GM19438 (cell line): ENCODE measurements at regions not wholly inside any gene's neighbourhood (a gene's known extent, or its start where the extent isn't known, plus 50 kb on each side); places are given as distances from the start of the nearest gene placed in this dataset.
"Not testable (repeated sequence)": the region's sequence is repeated elsewhere in the genome, so short reads cannot be mapped to it uniquely, and the experiment has no call there.

Experiments used
- ATAC-seq: cut with Tn5 transposase; IDR thresholded peaks from one replicate; pipeline ENCODE4 v1.9.1; 2021; ENCODE audit warnings: low read depth; ENCODE audit not compliant: unreplicated experiment

DNA sequence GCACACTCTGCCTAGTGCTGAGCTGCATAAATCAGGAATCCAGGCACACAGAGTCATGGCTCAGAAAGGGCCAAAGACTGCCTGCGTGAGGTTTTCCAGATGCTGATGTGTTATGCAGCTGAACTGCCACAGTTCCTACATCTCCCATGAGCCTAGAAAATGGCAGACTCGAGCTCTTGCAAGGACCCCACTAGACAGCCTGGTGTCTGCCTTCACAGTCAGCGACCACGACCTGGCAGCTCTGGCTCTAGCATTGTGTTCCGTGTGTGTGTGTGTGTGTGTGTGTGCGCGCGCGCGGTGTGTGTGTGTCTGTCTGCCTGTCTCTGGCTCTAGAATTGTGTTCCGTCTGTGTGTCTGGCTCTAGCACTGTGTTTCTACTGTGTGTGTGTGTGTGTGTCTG lies 203.6 kb upstream of the AGTR2 start:
- ATAC-seq: no peak

DNA sequence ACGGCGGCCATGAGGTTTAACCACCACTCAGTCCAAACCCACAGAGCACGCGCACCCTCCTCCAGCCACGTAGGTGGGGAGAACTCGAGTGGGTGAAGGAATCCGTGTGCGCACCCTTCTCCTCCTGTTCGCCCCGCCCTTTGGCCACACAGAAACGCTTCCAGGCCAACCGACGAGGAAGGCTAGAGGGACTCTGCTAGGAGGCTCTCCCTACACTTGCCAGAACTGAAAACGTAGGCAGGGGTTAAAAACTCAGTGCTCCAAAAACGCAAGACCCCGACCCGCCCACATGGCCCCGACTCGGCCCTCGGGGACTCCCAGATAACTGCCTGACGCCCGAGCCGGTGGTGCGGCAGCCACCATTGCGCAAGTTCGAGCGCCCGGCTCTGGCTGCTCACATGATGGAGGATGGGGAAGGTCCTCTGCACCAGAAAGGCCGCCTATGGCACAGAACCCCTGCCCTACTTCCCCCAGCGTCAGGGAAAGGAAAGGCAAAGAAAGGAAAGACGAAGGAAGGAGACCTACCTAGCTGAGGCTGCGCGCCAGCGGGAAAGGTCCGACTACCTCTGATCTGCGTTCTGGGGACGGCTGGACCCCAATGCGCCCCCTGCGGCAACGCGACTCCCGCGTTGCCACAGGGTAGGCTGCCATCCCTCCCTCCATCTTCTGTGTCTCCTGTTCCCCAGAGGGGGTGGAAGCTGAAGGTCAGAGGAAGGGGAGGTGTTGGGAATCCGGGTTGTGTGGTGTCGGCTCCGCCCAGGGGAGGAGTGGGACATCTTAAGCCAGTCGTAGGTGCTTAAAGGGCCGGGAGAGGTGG lies 201.9 kb upstream of the AGTR2 start:
- peak; percentile 69 for ATAC-seq

DNA sequence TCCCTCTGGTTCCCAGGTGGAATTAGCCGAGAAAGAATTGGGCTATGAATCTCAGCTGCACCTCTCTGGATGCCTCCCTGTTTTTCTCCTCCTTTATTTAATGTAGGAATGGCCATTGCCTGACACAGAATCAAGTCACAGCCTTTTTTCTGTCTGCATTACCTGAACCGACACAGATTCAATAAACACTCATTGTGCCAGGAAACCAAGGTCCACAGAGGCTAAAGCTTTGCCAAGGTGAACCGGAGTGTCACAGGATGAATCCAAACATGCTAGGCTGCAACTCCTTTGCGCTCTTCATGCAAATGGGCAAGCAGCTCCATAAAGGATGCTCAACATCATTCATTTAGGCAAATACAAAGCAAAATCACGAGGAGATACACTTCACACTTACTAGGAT lies 199.8 kb upstream of the AGTR2 start:
- ATAC-seq: no peak

GRCh38 chrX:115972717-115973116 lies 197.8 kb upstream of the AGTR2 start:
- no peak for ATAC-seq

DNA sequence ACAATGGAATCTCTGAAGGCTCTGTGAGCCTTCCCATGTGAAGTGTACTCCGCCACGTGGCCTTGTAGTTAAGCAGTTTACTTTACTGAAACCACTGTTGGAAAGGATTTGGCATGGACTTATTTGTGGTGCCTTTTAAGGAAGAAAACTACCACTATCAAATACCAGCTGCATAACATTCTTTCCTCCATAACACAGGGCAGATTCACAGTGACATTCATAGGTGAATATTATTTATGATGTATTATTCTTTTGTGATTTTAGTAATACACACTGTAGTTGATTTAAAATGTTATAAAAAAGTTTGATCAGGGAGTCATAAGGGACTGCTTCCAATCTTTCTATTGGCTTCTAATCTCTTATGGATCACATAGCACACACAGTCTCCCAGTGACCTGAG lies 192.5 kb upstream of the AGTR2 start:
- ATAC-seq: no peak

GRCh38 chrX:115983148-115983547 lies 187.4 kb upstream of the AGTR2 start:
- ATAC-seq: not testable (repeated sequence)

- ATAC-seq: not testable (repeated sequence)
Measured at GRCh38 chrX:115987464-115987863, 183.1 kb upstream of the AGTR2 start.

DNA sequence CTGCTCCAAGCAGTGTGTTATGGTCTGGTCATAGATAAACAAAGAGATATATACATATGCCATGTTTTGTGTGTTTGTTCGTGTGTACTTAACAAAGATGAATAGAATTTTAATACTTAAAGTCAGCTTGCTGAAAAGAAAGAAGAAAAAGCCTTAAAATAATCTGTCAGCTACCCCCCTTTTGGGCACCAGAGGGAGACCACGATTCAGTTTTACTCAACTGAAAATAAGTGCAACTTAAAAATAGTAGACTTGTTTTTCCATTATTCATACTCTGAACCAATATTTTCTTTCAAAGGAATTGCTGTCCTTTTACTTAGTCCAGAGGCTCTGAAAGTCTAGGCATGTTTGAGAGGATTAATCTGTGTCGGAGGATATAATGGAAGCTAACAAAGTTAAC lies 181.7 kb upstream of the AGTR2 start:
- ATAC-seq: no peak

DNA sequence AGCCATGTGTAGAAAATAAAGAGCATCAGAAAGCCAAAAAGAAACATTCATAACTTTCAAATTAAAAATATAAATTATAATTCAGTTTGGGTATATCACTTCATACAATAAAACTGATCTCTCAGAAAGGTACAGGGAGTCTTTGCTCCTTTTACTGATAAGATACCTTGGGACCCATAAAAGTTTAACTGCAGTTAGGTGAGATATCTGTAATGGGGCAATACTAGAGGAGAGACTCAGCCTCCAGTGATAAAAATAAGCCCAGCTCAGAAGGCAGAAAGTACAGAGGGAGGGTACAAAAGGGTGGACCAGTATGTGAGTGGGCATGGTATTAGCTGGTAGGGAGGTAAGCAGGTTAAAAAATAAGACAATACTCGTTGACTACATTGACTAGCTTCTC lies 180.9 kb upstream of the AGTR2 start:
- ATAC-seq: no peak

DNA sequence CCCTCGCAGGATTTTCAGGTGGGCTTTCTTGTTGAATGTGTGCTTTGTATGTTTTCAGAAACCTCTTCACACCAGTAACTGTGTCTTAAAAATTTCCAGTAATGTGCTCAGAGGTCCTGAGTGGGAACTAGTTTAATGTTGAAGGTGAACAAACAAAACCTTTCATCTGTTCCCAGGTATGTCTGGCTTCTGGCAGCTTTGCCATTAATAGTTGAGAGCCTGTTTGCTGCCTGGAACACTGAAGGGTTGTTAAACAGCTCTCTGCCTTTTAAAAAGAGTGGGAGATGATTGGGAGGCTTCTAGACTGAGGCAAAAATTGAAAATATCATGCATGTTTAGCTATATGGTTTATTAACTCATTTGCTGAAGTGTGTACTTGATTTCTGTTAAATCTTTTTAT lies 161.2 kb upstream of the AGTR2 start:
- ATAC-seq: peak; percentile 1

DNA sequence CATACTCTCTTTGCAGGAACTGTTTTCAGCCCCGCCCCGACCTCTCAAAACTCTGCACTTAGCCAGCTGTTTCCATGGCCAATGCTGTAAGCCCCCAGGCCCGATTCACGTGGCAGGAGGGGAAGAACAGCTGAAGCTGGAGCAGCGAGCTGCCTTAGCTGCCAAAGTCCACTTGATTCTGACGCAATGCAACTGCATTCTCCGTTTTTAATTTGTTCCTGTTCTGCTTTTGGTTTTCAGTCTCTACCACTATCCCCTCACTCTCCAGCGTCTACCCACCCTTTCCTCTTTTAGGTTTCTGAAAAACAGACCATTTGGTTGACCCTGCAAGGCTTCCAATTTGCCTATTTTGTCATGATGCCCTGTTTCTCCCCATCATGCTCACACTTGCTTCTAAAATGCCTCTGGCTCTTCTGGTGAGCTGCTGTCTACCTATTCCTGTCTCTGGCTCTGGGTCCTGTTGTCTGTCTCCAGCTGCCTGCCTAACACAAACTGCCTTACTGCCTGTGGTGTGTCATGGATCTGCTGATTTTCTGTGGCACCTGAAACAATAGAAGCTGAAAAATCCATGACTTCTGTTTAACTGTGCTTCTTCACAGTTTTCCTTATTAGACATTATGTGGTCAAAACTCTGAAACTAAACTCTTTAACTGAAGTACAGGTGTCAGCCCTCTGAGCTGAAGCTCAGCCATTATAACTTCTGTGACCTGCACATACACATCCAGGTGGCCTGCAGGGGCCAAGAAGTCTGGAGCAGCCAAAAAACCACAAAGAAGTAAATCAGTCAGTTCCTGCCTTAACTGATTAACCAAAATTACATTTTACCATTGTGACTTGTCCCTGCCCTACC lies 160.5 kb upstream of the AGTR2 start:
- ATAC-seq: peak; percentile 78

- ATAC-seq: no peak
Measured at GRCh38 chrX:116010939-116011338, 159.6 kb upstream of the AGTR2 start.

DNA sequence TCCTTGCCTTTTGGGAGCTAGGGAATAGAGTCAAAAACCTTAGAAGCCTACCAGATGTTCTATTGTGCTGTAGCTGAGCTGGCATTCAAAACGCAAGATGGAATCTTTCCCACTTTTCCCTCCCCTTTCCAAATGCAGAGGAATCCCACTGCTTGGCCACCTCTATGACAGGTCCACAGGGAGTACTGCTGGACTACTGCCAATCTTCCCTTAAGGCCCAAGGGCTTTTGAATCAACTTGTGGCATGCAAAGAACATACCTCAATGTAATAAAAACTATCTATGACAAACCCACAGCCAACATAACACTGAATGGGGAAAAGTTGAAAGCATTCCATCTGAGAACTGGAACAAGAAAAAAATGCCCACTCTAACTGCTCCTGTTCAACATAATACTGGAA lies 139.2 kb upstream of the AGTR2 start:
- no peak for ATAC-seq
